OCI-LY3 (cell line): ENCODE measurements at regions not wholly inside any gene's neighbourhood (a gene's known extent, or its start where the extent isn't known, plus 50 kb on each side); places are given as distances from the start of the nearest gene placed in this dataset.

Experiments
- H2AFZ ChIP-seq: fragments of 200-600, 300-600 bp; shearing (Covaris generic); 2 replicates; pipeline ENCODE4 v1.6.0; 2014; ENCODE audit warnings: antibody characterized with exemption, low read depth, low read length
- H3K27ac ChIP-seq: fragments of 200-600, 300-600 bp; sonication (generic); 2 replicates; pipeline ENCODE4 v1.5.1; 2014; ENCODE audit warnings: mild to moderate bottlenecking, low read length, moderate library complexity, mixed read lengths
- H3K27me3 ChIP-seq: fragments of 200-600, 300-600 bp; sonication (generic); 2 replicates; pipeline ENCODE4 v1.6.1; 2014; ENCODE audit warnings: low read depth, low read length, mixed read lengths
- H3K36me3 ChIP-seq: fragments of 200-600, 300-600 bp; sonication (generic); replicated peaks from 2 replicates; pipeline ENCODE3; 2014; ENCODE audit warnings: low read depth, low read length, mixed read lengths
- H3K4me1 ChIP-seq: fragments of 300-600, 200-600 bp; sonication (generic); 2 replicates; pipeline ENCODE4 v1.6.1; 2014; ENCODE audit warnings: low read length, mixed read lengths
- H3K4me2 ChIP-seq: fragments of 200-600, 300-600 bp; sonication (generic); 2 replicates; pipeline ENCODE4 v1.6.1; 2014; ENCODE audit warnings: low read length, mixed read lengths
- H3K4me3 ChIP-seq: fragments of 300-600, 200-600 bp; sonication (generic); 2 replicates; pipeline ENCODE4 v1.5.1; 2014; ENCODE audit warnings: antibody characterized with exemption, mild to moderate bottlenecking, low read length, moderate library complexity
- H3K79me2 ChIP-seq: fragments of 300-600, 200-600 bp; shearing (Covaris generic); 2 replicates; pipeline ENCODE4 v1.6.1; 2014; ENCODE audit warnings: mild to moderate bottlenecking, low read length, mixed read lengths
- H3K9ac ChIP-seq: fragments of 300-600, 200-600 bp; shearing (Covaris generic); 2 replicates; pipeline ENCODE4 v1.6.0; 2014; ENCODE audit warnings: mild to moderate bottlenecking, low read length, moderate library complexity
- H3K9me3 ChIP-seq: fragments of 200-600, 300-600 bp; shearing (Covaris generic); 2 replicates; pipeline ENCODE4 v1.6.1; 2014; ENCODE audit warnings: low read length, mixed read lengths; ENCODE audit not compliant: insufficient read depth
- H4K20me1 ChIP-seq: fragments of 200-600, 300-600 bp; sonication (generic); 2 replicates; pipeline ENCODE4 v1.6.1; 2016; ENCODE audit warnings: low read length, mixed read lengths; ENCODE audit not compliant: insufficient read depth
- CTCF ChIP-seq: fragments of 200-600, 300-600 bp; sonication (generic); IDR thresholded peaks from 2 replicates; pipeline ENCODE4 v1.5.1; 2014; ENCODE audit warnings: antibody characterized with exemption, low read length, low read depth
- EZH2phosphoT487 ChIP-seq: fragments of 200-600 bp; shearing (Covaris generic); IDR thresholded peaks from 2 replicates; pipeline ENCODE4 v1.6.1; 2018; ENCODE audit warnings: antibody characterized with exemption, mixed run types, low read depth

DNA sequence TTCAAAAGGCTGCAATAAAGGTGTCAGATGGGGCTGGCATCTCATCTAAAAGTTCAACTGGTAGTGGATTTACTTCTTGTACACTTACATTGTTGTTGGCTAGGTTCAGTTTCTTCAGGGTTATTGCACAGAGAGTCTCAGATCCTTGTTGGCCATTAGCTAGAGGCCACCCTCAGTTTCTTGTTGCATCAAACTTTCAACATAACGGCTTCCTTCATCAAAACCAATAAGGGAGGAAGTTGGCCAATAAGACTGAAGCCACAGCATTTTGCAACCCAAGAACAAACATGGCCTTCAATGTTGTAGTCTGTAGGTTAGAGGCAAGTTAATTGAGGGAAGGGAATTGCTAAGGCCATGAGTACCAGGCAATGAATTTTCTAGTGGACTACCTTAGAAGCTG is 218.0 kb downstream of the ZBBX start:
- no peaks in the 10 kb centered on the region for H3K9me3 ChIP-seq
- H3K9ac ChIP-seq = no peak overlapping the region
- no peaks in the 10 kb centered on the region for H3K79me2 ChIP-seq
- 0 out of 2 replicates have a peak overlapping the region, but pooled peaks have one; percentile 49 for H2AFZ ChIP-seq
- H3K4me2 ChIP-seq = no peak overlapping the region
- no peaks in the 10 kb centered on the region for H4K20me1 ChIP-seq
- H3K27me3 ChIP-seq = no peaks in the 10 kb centered on the region
- H3K36me3 ChIP-seq = no peaks in the 10 kb centered on the region
- H3K4me1 ChIP-seq = no peaks in the 10 kb centered on the region
- no peak overlapping the region for H3K4me3 ChIP-seq
- TF ChIP-seq EZH2phosphoT487 = no peak
- no peak for TF ChIP-seq CTCF
- no peak overlapping the region for H3K27ac ChIP-seq

GRCh38 chr3:167160781-167161180 is 219.3 kb downstream of the ZBBX start:
- TF ChIP-seq EZH2phosphoT487 (no peak), CTCF (no peak)
- no peak overlapping the region for H3K4me2 ChIP-seq
- H3K27me3 ChIP-seq = no peaks in the 10 kb centered on the region

DNA sequence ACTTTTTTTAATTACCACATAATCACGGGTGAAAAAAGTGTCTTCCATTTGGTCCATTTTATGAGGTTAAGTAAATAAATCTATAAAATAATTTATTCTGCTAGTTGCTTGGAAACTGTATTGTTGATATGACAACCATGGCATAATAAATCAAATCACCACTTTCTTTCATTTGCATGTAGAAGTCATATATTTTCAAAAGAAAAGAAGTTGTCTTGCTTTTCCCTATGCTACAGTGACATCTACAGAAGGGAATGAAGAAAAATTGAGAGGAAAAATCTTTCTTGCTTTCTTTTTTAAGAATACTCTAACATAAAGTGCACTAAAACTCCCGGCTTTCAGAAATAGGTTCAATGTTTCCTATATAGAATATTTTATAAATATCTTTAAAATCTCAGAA is 228.5 kb downstream of the ZBBX start:
- TF ChIP-seq CTCF = peak; percentile 35
- TF ChIP-seq EZH2phosphoT487 = no peak
- Histone ChIP-seq H3K79me2 (no peaks in the 10 kb centered on the region), H3K4me1 (no peaks in the 10 kb centered on the region)

More at GRCh38 chr3:167160781-167161180, 219.3 kb downstream of the ZBBX start:
- Histone ChIP-seq H3K4me1 (no peaks in the 10 kb centered on the region), H3K4me3 (no peak overlapping the region), H4K20me1 (no peaks in the 10 kb centered on the region), H3K27ac (no peak overlapping the region), H3K9ac (no peak overlapping the region), H3K36me3 (no peaks in the 10 kb centered on the region), H3K79me2 (no peaks in the 10 kb centered on the region), H2AFZ (no peak overlapping the region), H3K9me3 (peaks cover 9% of the 10 kb centered on the region; the same call in 1 of the 2 replicates)

DNA sequence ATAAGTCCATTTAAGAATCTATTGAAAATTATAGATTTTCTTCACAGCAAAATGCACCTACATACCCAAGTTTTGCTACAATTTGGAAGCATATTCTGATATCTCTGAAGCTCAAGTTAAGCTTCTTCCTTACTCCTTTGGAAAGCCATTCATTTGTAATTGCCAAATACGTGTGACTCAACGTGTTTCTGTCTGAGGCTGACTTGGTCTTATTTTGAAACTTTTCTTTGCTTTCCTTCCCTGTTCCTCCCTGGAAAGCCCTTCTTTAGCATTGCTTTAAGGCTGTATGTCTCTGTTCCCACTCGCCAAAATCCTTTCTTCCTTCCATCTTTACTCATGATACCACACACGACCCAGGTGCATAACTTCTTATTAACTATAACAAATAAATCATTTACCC is 232.0 kb downstream of the ZBBX start:
- H2AFZ ChIP-seq = no peak overlapping the region
- H3K36me3 ChIP-seq = no peaks in the 10 kb centered on the region
- no peak for TF ChIP-seq EZH2phosphoT487
- H3K27me3 ChIP-seq = no peaks in the 10 kb centered on the region
- H3K27ac ChIP-seq = no peak overlapping the region
- no peaks in the 10 kb centered on the region for H4K20me1 ChIP-seq
- no peak overlapping the region for H3K4me2 ChIP-seq
- no peaks in the 10 kb centered on the region for H3K4me1 ChIP-seq
- no peaks in the 10 kb centered on the region for H3K9me3 ChIP-seq
- no peak overlapping the region for H3K9ac ChIP-seq
- H3K4me3 ChIP-seq = no peak overlapping the region
- H3K79me2 ChIP-seq = no peaks in the 10 kb centered on the region

More for the DNA sequence above, 228.5 kb downstream of the ZBBX start:
- Histone ChIP-seq H2AFZ (no peak overlapping the region), H3K4me3 (no peak overlapping the region), H3K27ac (no peak overlapping the region), H3K36me3 (no peaks in the 10 kb centered on the region), H3K27me3 (no peaks in the 10 kb centered on the region), H3K4me2 (no peak overlapping the region), H3K9me3 (peaks cover 15% of the 10 kb centered on the region; the same call in 1 of the 2 replicates), H4K20me1 (no peaks in the 10 kb centered on the region), H3K9ac (no peak overlapping the region)
